T-helper 2 cell treated with Interferon-gamma antibody and Interleukin-4, amounts not matched to agents 5 μg/mL and 100 μg/mL, for 36 hours (primary cell): ENCODE measurements at regions not wholly inside any gene's neighbourhood (a gene's known extent, or its start where the extent isn't known, plus 50 kb on each side); places are given as distances from the start of the nearest gene placed in this dataset.
"Not testable (repeated sequence)": the region's sequence is repeated elsewhere in the genome, so short reads cannot be mapped to it uniquely, and the experiment has no call there.

Source experiments
- DNase-seq: peaks from one replicate; pipeline ENCODE4 v3.0.0; 2021; ENCODE audit warnings: low spot score
- H3K27ac Mint-ChIP-seq: one replicate; pipeline ENCODE4 v1.8.0; 2021; ENCODE audit warnings: mild to moderate bottlenecking, mixed read lengths
- H3K27me3 Mint-ChIP-seq: one replicate; pipeline ENCODE4 v1.8.0; 2021; ENCODE audit warnings: low read depth, mixed read lengths
- H3K36me3 Mint-ChIP-seq: one replicate; pipeline ENCODE4 v1.8.0; 2021; ENCODE audit warnings: low read depth, mixed read lengths
- H3K4me1 Mint-ChIP-seq: one replicate; pipeline ENCODE4 v1.8.0; 2021; ENCODE audit warnings: low read depth, mixed read lengths
- H3K4me3 Mint-ChIP-seq: one replicate; pipeline ENCODE4 v1.8.0; 2022; ENCODE audit warnings: mild to moderate bottlenecking, moderate library complexity, mixed read lengths
- H3K9me3 Mint-ChIP-seq: one replicate; pipeline ENCODE4 v1.8.0; 2021; ENCODE audit warnings: mixed read lengths

- H3K4me3 Mint-ChIP-seq = no peak overlapping the region
- H3K9me3 Mint-ChIP-seq = peaks cover 3% of the 10 kb centered on the region
- H3K27me3 Mint-ChIP-seq = no peaks in the 10 kb centered on the region
- DNase-seq = no peak
- H3K36me3 Mint-ChIP-seq = no peaks in the 10 kb centered on the region
- H3K4me1 Mint-ChIP-seq = no peaks in the 10 kb centered on the region
- H3K27ac Mint-ChIP-seq = no peak overlapping the region
Observed at GRCh38 chr5:37936091-37936490, 96.2 kb upstream of the GDNF start.

GRCh38 chr5:37933576-37933975, 93.7 kb upstream of the GDNF start:
- H3K36me3 Mint-ChIP-seq = no peaks in the 10 kb centered on the region
- no peak overlapping the region for H3K4me3 Mint-ChIP-seq
- DNase-seq = no peak
- no peaks in the 10 kb centered on the region for H3K9me3 Mint-ChIP-seq
- H3K27me3 Mint-ChIP-seq = no peaks in the 10 kb centered on the region
- no peaks in the 10 kb centered on the region for H3K4me1 Mint-ChIP-seq
- H3K27ac Mint-ChIP-seq = no peak overlapping the region

- Mint-ChIP-seq H3K27ac (no peak overlapping the region), H3K4me1 (no peaks in the 10 kb centered on the region), H3K9me3 (no peaks in the 10 kb centered on the region), H3K36me3 (no peaks in the 10 kb centered on the region), H3K27me3 (no peaks in the 10 kb centered on the region), H3K4me3 (no peak overlapping the region)
- no peak for DNase-seq
Observed at GRCh38 chr5:37932450-37932849, 92.6 kb upstream of the GDNF start.

GRCh38 chr5:37931541-37931940, 91.7 kb upstream of the GDNF start:
- Mint-ChIP-seq H3K27me3 (no peaks in the 10 kb centered on the region), H3K4me1 (no peaks in the 10 kb centered on the region)
- no peak for DNase-seq

GRCh38 chr5:37930350-37930749, 90.5 kb upstream of the GDNF start:
- no peaks in the 10 kb centered on the region for H3K9me3 Mint-ChIP-seq

More at GRCh38 chr5:37931541-37931940, 91.7 kb upstream of the GDNF start:
- Mint-ChIP-seq H3K9me3 (no peaks in the 10 kb centered on the region), H3K4me3 (no peak overlapping the region), H3K36me3 (no peaks in the 10 kb centered on the region), H3K27ac (no peak overlapping the region)

GRCh38 chr5:37929791-37930190, 90.0 kb upstream of the GDNF start:
- Mint-ChIP-seq H3K36me3 (no peaks in the 10 kb centered on the region), H3K4me3 (no peak overlapping the region), H3K9me3 (no peaks in the 10 kb centered on the region), H3K27ac (no peak overlapping the region), H3K27me3 (no peaks in the 10 kb centered on the region), H3K4me1 (no peaks in the 10 kb centered on the region)
- DNase-seq = no peak

More at GRCh38 chr5:37930350-37930749, 90.5 kb upstream of the GDNF start:
- no peak overlapping the region for H3K27ac Mint-ChIP-seq
- no peaks in the 10 kb centered on the region for H3K27me3 Mint-ChIP-seq
- DNase-seq = no peak
- H3K4me1 Mint-ChIP-seq = no peaks in the 10 kb centered on the region
- H3K36me3 Mint-ChIP-seq = no peaks in the 10 kb centered on the region
- H3K4me3 Mint-ChIP-seq = no peak overlapping the region

GRCh38 chr5:37927753-37928152, 87.9 kb upstream of the GDNF start:
- DNase-seq, H3K4me1 Mint-ChIP-seq, H3K9me3 Mint-ChIP-seq, H3K4me3 Mint-ChIP-seq, H3K27me3 Mint-ChIP-seq, H3K36me3 Mint-ChIP-seq, H3K27ac Mint-ChIP-seq: not testable (repeated sequence)

GRCh38 chr5:37926732-37927131, 86.9 kb upstream of the GDNF start:
- no peaks in the 10 kb centered on the region for H3K9me3 Mint-ChIP-seq
- H3K27ac Mint-ChIP-seq = no peak overlapping the region
- H3K36me3 Mint-ChIP-seq = no peaks in the 10 kb centered on the region
- H3K27me3 Mint-ChIP-seq = no peaks in the 10 kb centered on the region
- no peak for DNase-seq
- no peaks in the 10 kb centered on the region for H3K4me1 Mint-ChIP-seq
- H3K4me3 Mint-ChIP-seq = no peak overlapping the region

- no peak for DNase-seq
- Mint-ChIP-seq H3K27me3 (no peaks in the 10 kb centered on the region), H3K9me3 (no peaks in the 10 kb centered on the region), H3K4me1 (no peaks in the 10 kb centered on the region), H3K36me3 (no peaks in the 10 kb centered on the region), H3K27ac (no peak overlapping the region), H3K4me3 (no peak overlapping the region)
Observed at GRCh38 chr5:37921452-37921851, 81.6 kb upstream of the GDNF start.

GRCh38 chr5:37918424-37918823, 78.6 kb upstream of the GDNF start:
- no peak overlapping the region for H3K4me3 Mint-ChIP-seq
- H3K36me3 Mint-ChIP-seq = no peaks in the 10 kb centered on the region
- DNase-seq = no peak
- H3K4me1 Mint-ChIP-seq = no peaks in the 10 kb centered on the region
- H3K9me3 Mint-ChIP-seq = no peaks in the 10 kb centered on the region
- H3K27me3 Mint-ChIP-seq = no peaks in the 10 kb centered on the region
- H3K27ac Mint-ChIP-seq = no peak overlapping the region

GRCh38 chr5:37916525-37916924, 76.7 kb upstream of the GDNF start:
- Mint-ChIP-seq H3K4me3 (no peak overlapping the region), H3K36me3 (no peaks in the 10 kb centered on the region), H3K27me3 (no peaks in the 10 kb centered on the region), H3K4me1 (no peaks in the 10 kb centered on the region), H3K27ac (no peak overlapping the region), H3K9me3 (no peaks in the 10 kb centered on the region)
- no peak for DNase-seq

GRCh38 chr5:37915097-37915736, 75.4 kb upstream of the GDNF start:
- Mint-ChIP-seq H3K4me3 (no peak overlapping the region), H3K27ac (no peak overlapping the region), H3K27me3 (peaks cover 7% of the 10 kb centered on the region), H3K36me3 (no peaks in the 10 kb centered on the region), H3K4me1 (no peaks in the 10 kb centered on the region), H3K9me3 (no peaks in the 10 kb centered on the region)
- DNase-seq = no peak

- not testable (repeated sequence) for H3K9me3 Mint-ChIP-seq, H3K36me3 Mint-ChIP-seq, H3K4me3 Mint-ChIP-seq, H3K27ac Mint-ChIP-seq, H3K4me1 Mint-ChIP-seq, DNase-seq
- H3K27me3 Mint-ChIP-seq = peaks cover 10% of the 10 kb centered on the region
Observed at GRCh38 chr5:37909610-37910266, 69.9 kb upstream of the GDNF start.

- H3K36me3 Mint-ChIP-seq = no peaks in the 10 kb centered on the region
- no peak for DNase-seq
- H3K27ac Mint-ChIP-seq = no peak overlapping the region
- no peaks in the 10 kb centered on the region for H3K4me1 Mint-ChIP-seq
- peaks cover 10% of the 10 kb centered on the region for H3K27me3 Mint-ChIP-seq
- no peak overlapping the region for H3K4me3 Mint-ChIP-seq
- H3K9me3 Mint-ChIP-seq = no peaks in the 10 kb centered on the region
Observed at GRCh38 chr5:37906416-37906815, 66.6 kb upstream of the GDNF start.

GRCh38 chr5:37905230-37905629, 65.4 kb upstream of the GDNF start:
- Mint-ChIP-seq H3K4me1 (no peaks in the 10 kb centered on the region), H3K36me3 (no peaks in the 10 kb centered on the region), H3K4me3 (no peak overlapping the region), H3K27me3 (peaks cover 3% of the 10 kb centered on the region), H3K9me3 (no peaks in the 10 kb centered on the region), H3K27ac (no peak overlapping the region)
- DNase-seq = no peak
